H1 (cell line): ENCODE measurements at regions not wholly inside any gene's neighbourhood (a gene's known extent, or its start where the extent isn't known, plus 50 kb on each side); places are given as distances from the start of the nearest gene placed in this dataset.

Experiments used
- CTCF ChIA-PET: fragments of 300-600 bp; sonication (Branson Sonifier 250); formaldehyde crosslinking; loops from one replicate; lab custom pipeline; 2021; ENCODE audit not compliant: partially characterized antibody; lab: Charles Lee
- POLR2A ChIA-PET: fragments of 300-600 bp; sonication (Branson Sonifier 250); formaldehyde crosslinking; loops from one replicate; lab custom pipeline; 2021; ENCODE audit warnings: inconsistent platforms; ENCODE audit not compliant: partially characterized antibody; lab: Charles Lee
- DNase-seq, 2 experiments: peaks; one replicate each; pipeline versions ENCODE4 v3.0.0 to v3.0.0-alpha.2; 2010 to 2022; ENCODE audit warnings: low spot score in 2 of 2, low read depth in 1 of 2, mixed read lengths in 1 of 2
- FAIRE-seq: peaks from 2 replicates; lab custom pipeline; 2011; peaks lifted over from hg19 to GRCh38; lab: Jason Lieb, UNC
- H2AFZ ChIP-seq: 2 replicates; pipeline ENCODE4 v1.8.1; 2012; ENCODE audit warnings: low read length, inconsistent platforms
- H2AK5ac ChIP-seq: 2 replicates; pipeline ENCODE4 v1.6.1; 2013; ENCODE audit warnings: low read depth, low read length
- H2BK120ac ChIP-seq: replicated peaks from 2 replicates; pipeline ENCODE3; 2013; ENCODE audit warnings: low read depth, low read length, inconsistent platforms
- H2BK12ac ChIP-seq: 2 replicates; pipeline ENCODE4 v1.6.1; 2013; ENCODE audit warnings: low read depth, low read length
- H2BK15ac ChIP-seq: 2 replicates; pipeline ENCODE4 v1.6.1; 2013; ENCODE audit warnings: low read length
- H2BK20ac ChIP-seq: 2 replicates; pipeline ENCODE4 v1.6.1; 2013; ENCODE audit warnings: low read length
- H2BK5ac ChIP-seq: 2 replicates; pipeline ENCODE4 v1.6.1; 2013; ENCODE audit warnings: low read depth, low read length
- H3K14ac ChIP-seq: 2 replicates; pipeline ENCODE4 v1.6.1; 2013; ENCODE audit warnings: inconsistent platforms; ENCODE audit not compliant: insufficient read length
- H3K18ac ChIP-seq: 2 replicates; pipeline ENCODE4 v1.6.1; 2013; ENCODE audit warnings: low read length; ENCODE audit errors: extremely low read depth
- H3K23ac ChIP-seq: 2 replicates; pipeline ENCODE4 v1.6.1; 2013; ENCODE audit warnings: inconsistent platforms; ENCODE audit not compliant: insufficient read length
- H3K23me2 ChIP-seq: 2 replicates; pipeline ENCODE4 v1.6.1; 2013; ENCODE audit warnings: low read depth, low read length
- H3K27ac ChIP-seq: 2 replicates; pipeline ENCODE4 v1.6.1; 2011; ENCODE audit warnings: low read depth, low read length, inconsistent platforms
- H3K27me3 ChIP-seq, 4 experiments: replicated peaks in 1 of 4; 1 replicate in 1 of 4; 2 replicates in 3 of 4; pipeline versions ENCODE4 v1.6.1 to v1.8.1; 2011 to 2013; ENCODE audit warnings: low read length in 3 of 4, mild to moderate bottlenecking in 3 of 4, inconsistent platforms in 2 of 4, mixed read lengths in 2 of 4, moderate library complexity in 1 of 4; ENCODE audit not compliant: control insufficient read depth in 3 of 4, insufficient read depth in 3 of 4; ENCODE audit errors: extremely low read depth in 1 of 4
- H3K36me3 ChIP-seq, 4 experiments: 2 replicates each; pipeline versions ENCODE4 v1.6.1 to v1.8.1; 2011 to 2013; ENCODE audit warnings: mild to moderate bottlenecking in 4 of 4, low read length in 3 of 4, moderate library complexity in 2 of 4, control low read depth in 1 of 4, inconsistent platforms in 1 of 4; ENCODE audit not compliant: insufficient read depth in 4 of 4, control insufficient read depth in 2 of 4
- H3K4ac ChIP-seq: replicated peaks from 2 replicates; pipeline ENCODE3; 2013; ENCODE audit warnings: low read length, low read depth, mixed read lengths, inconsistent platforms; ENCODE audit not compliant: insufficient read length
- H3K4me1 ChIP-seq, 4 experiments: replicated peaks in 1 of 4; 1 replicate in 1 of 4; 2 replicates in 3 of 4; pipeline versions ENCODE4 v1.6.1 to v1.8.1; 2011 to 2013; ENCODE audit warnings: low read length in 3 of 4, inconsistent platforms in 2 of 4, mixed read lengths in 1 of 4; ENCODE audit not compliant: insufficient read depth in 4 of 4, control insufficient read depth in 3 of 4
- H3K4me2 ChIP-seq, 2 experiments: 2 replicates each; pipeline versions ENCODE4 v1.6.1 to v1.8.1; 2011 to 2013; ENCODE audit warnings: low read depth in 2 of 2, low read length in 2 of 2, control low read depth in 1 of 2, inconsistent platforms in 1 of 2, mild to moderate bottlenecking in 1 of 2; ENCODE audit not compliant: insufficient read depth in 1 of 2
- H3K4me3 ChIP-seq, 4 experiments: fragments of 200-600, 300-600 bp in 1 of 4; sonication (generic), shearing (Covaris generic), sonication (Bioruptor Twin) in 1 of 4; 2 replicates each; pipeline versions ENCODE4 v1.5.1 to v1.8.1; 2011 to 2016; ENCODE audit warnings: low read length in 4 of 4, low read depth in 3 of 4, control low read depth in 2 of 4, inconsistent platforms in 2 of 4, mild to moderate bottlenecking in 2 of 4, mixed read lengths in 1 of 4, moderate library complexity in 1 of 4; ENCODE audit not compliant: insufficient read depth in 2 of 4; ENCODE audit errors: extremely low read depth in 1 of 4
- H3K56ac ChIP-seq: replicated peaks from 2 replicates; pipeline ENCODE3; 2013; ENCODE audit warnings: low read depth, mild to moderate bottlenecking, mixed read lengths, low read length, inconsistent platforms; ENCODE audit not compliant: insufficient read length
- H3K79me1 ChIP-seq: 2 replicates; pipeline ENCODE4 v1.6.1; 2013; ENCODE audit warnings: low read depth, low read length, control low read depth
- H3K79me2 ChIP-seq, 2 experiments: 2 replicates each; pipeline versions ENCODE4 v1.6.1 to v1.8.1; 2012 to 2013; ENCODE audit warnings: low read length in 2 of 2, mild to moderate bottlenecking in 2 of 2, inconsistent platforms in 1 of 2; ENCODE audit not compliant: insufficient read depth in 2 of 2, control insufficient read depth in 1 of 2
- H3K9ac ChIP-seq, 4 experiments: replicated peaks in 1 of 4; 1 replicate in 1 of 4; 2 replicates in 3 of 4; pipeline versions ENCODE4 v1.6.1 to v1.8.1; 2011 to 2013; ENCODE audit warnings: low read depth in 3 of 4, low read length in 3 of 4, control low read depth in 2 of 4, mild to moderate bottlenecking in 2 of 4, moderate library complexity in 2 of 4, inconsistent platforms in 1 of 4; ENCODE audit errors: extremely low read depth in 1 of 4
- H3K9me3 ChIP-seq, 2 experiments: 2 replicates each; pipeline versions ENCODE4 v1.6.1 to v1.8.1; 2012 to 2013; ENCODE audit warnings: mild to moderate bottlenecking in 2 of 2, moderate library complexity in 2 of 2, control low read depth in 1 of 2, inconsistent platforms in 1 of 2, low read depth in 1 of 2, low read length in 1 of 2, mixed read lengths in 1 of 2; ENCODE audit not compliant: insufficient read depth in 2 of 2
- H4K20me1 ChIP-seq, 2 experiments: replicated peaks in 1 of 2; 2 replicates each; pipeline versions ENCODE3 to v1.8.1; 2011 to 2013; ENCODE audit warnings: inconsistent platforms in 2 of 2, low read length in 2 of 2, mild to moderate bottlenecking in 1 of 2; ENCODE audit not compliant: insufficient read depth in 2 of 2, control insufficient read depth in 1 of 2
- H4K5ac ChIP-seq: 2 replicates; pipeline ENCODE4 v1.6.1; 2013; ENCODE audit warnings: low read length, low read depth, mixed read lengths, inconsistent platforms; ENCODE audit not compliant: insufficient read length
- H4K8ac ChIP-seq: 2 replicates; pipeline ENCODE4 v1.8.0; 2013; ENCODE audit warnings: mild to moderate bottlenecking, moderate library complexity, low read length, inconsistent platforms; ENCODE audit not compliant: insufficient read depth; ENCODE audit errors: extremely low read depth
- H4K91ac ChIP-seq: replicated peaks from 2 replicates; pipeline ENCODE3; 2013; ENCODE audit warnings: low read length, mixed read lengths, inconsistent platforms; ENCODE audit not compliant: insufficient read length
- BCL11A ChIP-seq, 2 experiments: IDR thresholded peaks; one replicate each; pipeline ENCODE4 v1.6.1; 2011; ENCODE audit warnings: low read depth in 2 of 2, low read length in 2 of 2, mild to moderate bottlenecking in 2 of 2
- CEBPB ChIP-seq: IDR thresholded peaks from 2 replicates; pipeline ENCODE4 v1.6.1; 2012; ENCODE audit warnings: low read depth, low read length
- CTBP2 ChIP-seq: IDR thresholded peaks from 2 replicates; pipeline ENCODE4 v1.7.0; 2011; ENCODE audit warnings: borderline replicate concordance, mild to moderate bottlenecking, moderate library complexity, mixed read lengths, low read length; ENCODE audit not compliant: insufficient read depth, insufficient read length
- EGR1 ChIP-seq: IDR thresholded peaks from 2 replicates; pipeline ENCODE4 v1.6.1; 2011; ENCODE audit warnings: low read depth, low read length, borderline replicate concordance
- GABPA ChIP-seq: IDR thresholded peaks from 2 replicates; pipeline ENCODE4 v1.6.1; 2011; ENCODE audit warnings: mild to moderate bottlenecking, low read length, moderate library complexity, borderline replicate concordance; ENCODE audit not compliant: insufficient read depth
- JUN ChIP-seq: IDR thresholded peaks from 2 replicates; pipeline ENCODE4 v1.6.1; 2011; ENCODE audit warnings: low read depth, mild to moderate bottlenecking, improper control_type of control experiment, low read length
- TBP ChIP-seq: IDR thresholded peaks from 2 replicates; pipeline ENCODE4 v1.6.1; 2011; ENCODE audit warnings: low read depth, low read length, improper control_type of control experiment
- WGBS, 2 experiments: shearing (Covaris generic) in 1 of 2; methylation state at CpG; one replicate each; pipeline versions ENCODE4 v1.1.6 to v1.1.7; 2013 to 2015; ENCODE audit warnings: low lambda C conversion rate in 2 of 2, mixed read lengths in 2 of 2, inconsistent platforms in 1 of 2, low coverage in 1 of 2, missing lambda C conversion rate in 1 of 2; ENCODE audit not compliant: insufficient replicate concordance in 2 of 2, insufficient coverage in 1 of 2, insufficient read length in 1 of 2; ENCODE audit errors: extremely low coverage in 1 of 2, missing lambda C conversion rate in 1 of 2; 5-methylcytosine and 5-hydroxymethylcytosine counted together

GRCh38 chr6:22021966-22022365, 274.9 kb downstream of the PRL start:
- H3K56ac ChIP-seq = no peak overlapping the region
- H4K5ac ChIP-seq = no peak overlapping the region
- WGBS, 2 experiments = 94% methylated on average over 1 of the region's 1 CpG; no CpG with 5 or more reads in 1 of the 2 experiments
- DNase-seq = no peak
- H3K23me2 ChIP-seq = no peaks in the 10 kb centered on the region
- no peak overlapping the region for H3K23ac ChIP-seq
- H2AK5ac ChIP-seq = no peak overlapping the region
- no peaks in the 10 kb centered on the region; a peak in 1 of 4 replicates for H3K79me2 ChIP-seq
- no peak overlapping the region for H3K4me3 ChIP-seq
- H2BK5ac ChIP-seq = no peak overlapping the region; the same call in 1 of the 2 replicates
- H3K27ac ChIP-seq = no peak overlapping the region
- TF ChIP-seq BCL11A (IDR thresholded peaks at IDR 0.05; ENCODE audit: low read depth in 2 of 2, low read length in 2 of 2) (no peak), TBP (no peak), GABPA (no peak), CTBP2 (no peak), CEBPB (no peak), EGR1 (no peak), JUN (no peak)
- no peak overlapping the region for H3K9ac ChIP-seq
- no peak overlapping the region for H4K8ac ChIP-seq
- no peak overlapping the region for H2BK120ac ChIP-seq
- peaks cover 0 to 24% (median 11%) of the 10 kb centered on the region in 4 experiments; a peak in 6 of 8 replicates for H3K36me3 ChIP-seq
- H2BK15ac ChIP-seq = no peak overlapping the region
- H3K27me3 ChIP-seq = no peaks in the 10 kb centered on the region
- FAIRE-seq = no peak
- H4K20me1 ChIP-seq = no peaks in the 10 kb centered on the region
- H3K18ac ChIP-seq = no peak overlapping the region
- ChIA-PET CTCF (no interaction called here), POLR2A (interaction anchor here (0.6 kb wide), 1 partner anchor 175 kb away, joined by 3 read pairs; no protein-coding TSS in a partner anchor)
- no peak overlapping the region for H2BK12ac ChIP-seq
- no peak overlapping the region for H4K91ac ChIP-seq
- H2BK20ac ChIP-seq = no peak overlapping the region
- no peaks in the 10 kb centered on the region for H3K9me3 ChIP-seq
- no peak overlapping the region for H2AFZ ChIP-seq
- H3K79me1 ChIP-seq = no peaks in the 10 kb centered on the region; the same call in 1 of the 2 replicates
- H3K14ac ChIP-seq = no peak overlapping the region
- no peak overlapping the region for H3K4me2 ChIP-seq
- H3K4ac ChIP-seq = no peak overlapping the region
- H3K4me1 ChIP-seq = peaks cover 6 to 14% (median 9%) of the 10 kb centered on the region in 4 experiments; a peak in 6 of 7 replicates
